HepG2 (cell line): ENCODE measurements at regions not wholly inside any gene's neighbourhood (a gene's known extent, or its start where the extent isn't known, plus 50 kb on each side); places are given as distances from the start of the nearest gene placed in this dataset.

Experiments
- ATAC-seq: fragments of 200-7000 bp; cut with Tn5 transposase; 3 replicates; pipeline ENCODE4 v1.9.1; 2020; ENCODE audit warnings: mild to moderate bottlenecking, moderate library complexity
- BruUV-seq: library from RNA; stranded (reverse); fragments of 400-500 nt; replicated peaks from 2 replicates; lab custom pipeline; 2021; lab: Mats Ljungman, UMichigan
- CTCF ChIA-PET: fragments of 300-600 bp; formaldehyde crosslinking; extraction: SDS; loops from one replicate; lab custom pipeline; 2021; ENCODE audit warnings: low total read pairs, inconsistent platforms, low intra/inter-chr PET ratio; lab: Yijun Ruan, JAX
- POLR2A ChIA-PET: fragments of 350-600 bp; sonication (Branson Sonifier 250); formaldehyde crosslinking; loops from one replicate; lab custom pipeline; 2020; ENCODE audit warnings: antibody characterized with exemption, inconsistent platforms; lab: Yijun Ruan, JAX
- DNase-seq: peaks from one replicate; pipeline ENCODE4 v3.0.0-alpha.2; 2015; ENCODE audit warnings: low spot score
- FAIRE-seq: peaks from 3 replicates; lab custom pipeline; 2011; peaks lifted over from hg19 to GRCh38; lab: Jason Lieb, UNC
- H2AFZ ChIP-seq: one replicate; pipeline ENCODE4 v1.6.1; 2011; ENCODE audit warnings: low read length, inconsistent platforms
- H3K27ac ChIP-seq: fragments of 300-600 bp; 3 replicates; pipeline ENCODE4 v1.8.0; 2011; ENCODE audit warnings: mixed run types, mild to moderate bottlenecking, mixed read lengths, low read length, inconsistent platforms; ENCODE audit not compliant: insufficient read depth; ENCODE audit errors: extremely low read length
- H3K27me3 ChIP-seq, 2 experiments: fragments of 200-600 bp in 1 of 2; 2 replicates in 1 of 2; 3 replicates in 1 of 2; pipeline versions ENCODE4 v1.6.0 to v1.8.0; 2011; ENCODE audit warnings: low read length in 2 of 2, mild to moderate bottlenecking in 2 of 2, moderate library complexity in 2 of 2, inconsistent platforms in 1 of 2; ENCODE audit not compliant: insufficient read depth in 2 of 2, control insufficient read depth in 1 of 2
- H3K36me3 ChIP-seq, 2 experiments: fragments of 200-600 bp in 1 of 2; replicated peaks in 1 of 2; 2 replicates in 1 of 2; 3 replicates in 1 of 2; pipeline versions ENCODE4 v1.5.1 to v1.8.0; 2011; ENCODE audit warnings: low read length in 2 of 2, inconsistent platforms in 1 of 2; ENCODE audit not compliant: insufficient read depth in 2 of 2, control insufficient read depth in 1 of 2
- H3K4me1 ChIP-seq: 2 replicates; pipeline ENCODE4 v1.5.1; 2012; ENCODE audit warnings: low read length, inconsistent platforms; ENCODE audit not compliant: insufficient read depth
- H3K4me2 ChIP-seq: 2 replicates; pipeline ENCODE4 v1.6.0; 2011; ENCODE audit warnings: low read depth, low read length, inconsistent platforms
- H3K4me3 ChIP-seq, 3 experiments: fragments of 200-600 bp in 1 of 3; sonication (generic), shearing (Covaris generic) in 1 of 3; replicated peaks in 1 of 3; 2 replicates each; pipeline ENCODE4 v1.5.1; 2011 to 2016; ENCODE audit warnings: low read length in 3 of 3, inconsistent platforms in 2 of 3, low read depth in 2 of 3, mild to moderate bottlenecking in 2 of 3, control low read depth in 1 of 3, mixed read lengths in 1 of 3; ENCODE audit not compliant: insufficient read depth in 1 of 3
- H3K79me2 ChIP-seq: one replicate; pipeline ENCODE4 v1.6.1; 2011; ENCODE audit warnings: low read length, inconsistent platforms; ENCODE audit not compliant: insufficient read depth
- H3K9ac ChIP-seq: 2 replicates; pipeline ENCODE4 v1.6.0; 2011; ENCODE audit warnings: mild to moderate bottlenecking, low read depth, low read length, inconsistent platforms; ENCODE audit not compliant: insufficient read depth
- H3K9me3 ChIP-seq: 2 replicates; pipeline ENCODE4 v1.5.1; 2012; ENCODE audit warnings: mild to moderate bottlenecking, low read length
- H4K20me1 ChIP-seq: 2 replicates; pipeline ENCODE4 v1.6.0; 2011; ENCODE audit warnings: inconsistent platforms, mild to moderate bottlenecking, low read length, moderate library complexity; ENCODE audit not compliant: insufficient read depth
- ARNT2 ChIP-seq: sonication (generic); formaldehyde crosslinking; IDR thresholded peaks from 2 replicates; pipeline ENCODE4 v1.8.0; 2022; ENCODE audit warnings: mild to moderate bottlenecking, low read depth, missing genetic modification reagents, moderate library complexity
- ELF1 ChIP-seq: sonication (generic); formaldehyde crosslinking; IDR thresholded peaks from 2 replicates; pipeline ENCODE4 v1.4.0; 2020; ENCODE audit warnings: missing genetic modification reagents
- FOXK2 ChIP-seq: fragments of 450-650 bp; IDR thresholded peaks from 2 replicates; pipeline ENCODE4 v1.6.1; 2016
- FUBP1 ChIP-seq: sonication (generic); formaldehyde crosslinking; IDR thresholded peaks from 2 replicates; pipeline ENCODE4 v1.5.1; 2020; ENCODE audit warnings: missing genetic modification reagents, mild to moderate bottlenecking, borderline replicate concordance
- GMEB2 ChIP-seq: IDR thresholded peaks from 2 replicates; pipeline ENCODE4 v1.6.1; 2016; ENCODE audit warnings: missing biosample characterization, missing genetic modification reagents, low read depth
- PPARG ChIP-seq: conservative IDR thresholded peaks from 2 replicates; pipeline ENCODE4 v1.6.1; 2016; ENCODE audit warnings: missing biosample characterization, missing genetic modification reagents
- TCF12 ChIP-seq, 2 experiments: fragments of 450-650 bp in 1 of 2; sonication (generic) in 1 of 2; formaldehyde crosslinking in 1 of 2; IDR thresholded peaks; 2 replicates each; pipeline versions ENCODE4 v1.6.1 to v1.8.0; 2017 to 2022; ENCODE audit warnings: antibody characterized with exemption in 1 of 2, mild to moderate bottlenecking in 1 of 2, missing genetic modification reagents in 1 of 2, moderate library complexity in 1 of 2
- ZNF597 ChIP-seq: sonication (generic); formaldehyde crosslinking; IDR thresholded peaks from 2 replicates; pipeline ENCODE4 v1.5.0; 2020; ENCODE audit warnings: missing genetic modification reagents
- ZNF652 ChIP-seq: IDR thresholded peaks from 2 replicates; pipeline ENCODE4 v1.6.1; 2016; ENCODE audit warnings: low read depth, borderline replicate concordance
- ZNF691 ChIP-seq: sonication (generic); formaldehyde crosslinking; IDR thresholded peaks from 2 replicates; pipeline ENCODE4 v1.4.0; 2020; ENCODE audit warnings: missing genetic modification reagents, low read depth, mild to moderate bottlenecking, borderline replicate concordance
- ZNF709 ChIP-seq: sonication (generic); formaldehyde crosslinking; IDR thresholded peaks from 2 replicates; pipeline ENCODE4 v1.5.0; 2020; ENCODE audit warnings: mild to moderate bottlenecking, missing genetic modification reagents
- ZNF879 ChIP-seq: sonication (generic); formaldehyde crosslinking; IDR thresholded peaks from 2 replicates; pipeline ENCODE4 v1.8.1; 2023; ENCODE audit warnings: missing genetic modification reagents
- WGBS: methylation state at CpG from one replicate; pipeline ENCODE4 v1.1.6; 2017; ENCODE audit warnings: low lambda C conversion rate; 5-methylcytosine and 5-hydroxymethylcytosine counted together
- in situ Hi-C: cut with HindIII; loops from 2 replicates; pipeline ENCODE4 v1.10.0; 2017; ENCODE audit warnings: low pct_unique_long_range_greater_than_20kb; ENCODE audit not compliant: extremely low pct_ligation_motif_present
- intact Hi-C: fragments of 100-400 bp; cut with micrococcal nuclease; formaldehyde crosslinking; loops from one replicate; pipeline ENCODE4 v1.10.0; 2022; ENCODE audit not compliant: unreplicated experiment
- TF ChIP-seq, protein P1 (sequence below): IDR thresholded peaks from 2 replicates; pipeline ENCODE4 v1.6.1; 2016; ENCODE audit warnings: low read depth
- TF ChIP-seq, protein P2 (sequence below): sonication (generic); formaldehyde crosslinking; IDR thresholded peaks from 2 replicates; pipeline ENCODE4 v1.9.0; 2021; ENCODE audit warnings: missing genetic modification reagents, mild to moderate bottlenecking, borderline replicate concordance
- TF ChIP-seq, protein P3 (sequence below): sonication (generic); formaldehyde crosslinking; IDR thresholded peaks from 2 replicates; pipeline ENCODE4 v1.8.1; 2023; ENCODE audit warnings: mild to moderate bottlenecking, missing genetic modification reagents, borderline replicate concordance

DNA sequence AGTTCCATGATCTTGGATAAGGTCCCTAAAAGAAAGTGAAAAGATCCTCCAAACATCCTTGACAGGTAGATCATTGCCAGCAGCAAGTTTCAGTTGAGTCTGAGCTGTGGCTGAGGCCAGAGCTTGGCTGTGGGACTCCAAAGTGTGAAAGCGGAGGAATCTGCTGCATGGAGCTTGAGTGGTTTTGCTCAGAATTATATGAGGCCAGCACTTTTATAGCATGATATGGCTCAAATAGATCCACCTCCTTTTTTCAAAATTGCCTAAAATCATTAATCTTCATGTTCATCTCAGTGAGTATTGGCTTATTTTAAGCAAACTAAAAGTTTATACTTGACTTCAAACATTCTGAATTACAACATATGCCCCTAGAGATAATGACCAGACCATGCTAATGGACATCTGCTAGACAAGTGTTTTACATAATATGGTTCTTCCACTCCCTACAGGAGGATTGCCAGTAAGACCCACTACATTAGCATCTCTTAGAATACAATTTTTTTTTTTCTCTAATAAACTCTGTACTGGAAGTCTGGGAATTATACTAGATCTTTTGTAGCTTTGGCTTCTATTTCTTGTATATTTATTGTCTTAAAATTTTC is 368.1 kb downstream of the ZPLD1 start:
- WGBS: 50% methylated on average over 1 of the region's 1 CpG
- Histone ChIP-seq H3K27me3 (no peaks in the 10 kb centered on the region), H3K79me2 (no peaks in the 10 kb centered on the region), H3K4me2 (no peak overlapping the region), H2AFZ (no peak overlapping the region), H3K4me1 (no peaks in the 10 kb centered on the region), H3K4me3 (no peak overlapping the region), H3K27ac (no peak overlapping the region), H3K9ac (no peak overlapping the region), H3K9me3 (no peaks in the 10 kb centered on the region), H3K36me3 (no peaks in the 10 kb centered on the region), H4K20me1 (no peaks in the 10 kb centered on the region)
- CTCF ChIA-PET: no interaction called here
- in situ Hi-C loops (no loop called here), intact Hi-C loops (no loop called here)
- ATAC-seq (no peak), FAIRE-seq (no peak), DNase-seq (no peak)
- no TSS peak for BruUV-seq
- TF ChIP-seq PPARG (CRISPR knock-in tag) (no peak), ZNF597 (no peak), ZNF652 (no peak), ZNF879 (no peak), TCF12 (IDR thresholded peaks at IDR 0.05) (no peak), TCF12 (CRISPR knock-in tag; IDR thresholded peaks at IDR 0.05) (no peak), ZNF691 (CRISPR knock-in tag) (no peak), ARNT2 (CRISPR knock-in tag) (no peak), GMEB2 (CRISPR knock-in tag) (no peak), ZNF709 (no peak), FUBP1 (no peak), FOXK2 (no peak), ELF1 (CRISPR knock-in tag) (no peak)
- TF ChIP-seq, protein P1, sequence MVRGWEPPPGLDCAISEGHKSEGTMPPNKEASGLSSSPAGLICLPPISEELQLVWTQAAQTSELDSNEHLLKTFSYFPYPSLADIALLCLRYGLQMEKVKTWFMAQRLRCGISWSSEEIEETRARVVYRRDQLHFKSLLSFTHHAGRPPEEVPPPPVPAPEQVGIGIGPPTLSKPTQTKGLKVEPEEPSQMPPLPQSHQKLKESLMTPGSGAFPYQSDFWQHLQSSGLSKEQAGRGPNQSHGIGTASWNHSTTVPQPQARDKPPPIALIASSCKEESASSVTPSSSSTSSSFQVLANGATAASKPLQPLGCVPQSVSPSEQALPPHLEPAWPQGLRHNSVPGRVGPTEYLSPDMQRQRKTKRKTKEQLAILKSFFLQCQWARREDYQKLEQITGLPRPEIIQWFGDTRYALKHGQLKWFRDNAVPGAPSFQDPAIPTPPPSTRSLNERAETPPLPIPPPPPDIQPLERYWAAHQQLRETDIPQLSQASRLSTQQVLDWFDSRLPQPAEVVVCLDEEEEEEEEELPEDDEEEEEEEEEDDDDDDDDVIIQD (CRISPR knock-in tag): no peak
- TF ChIP-seq, protein P2, sequence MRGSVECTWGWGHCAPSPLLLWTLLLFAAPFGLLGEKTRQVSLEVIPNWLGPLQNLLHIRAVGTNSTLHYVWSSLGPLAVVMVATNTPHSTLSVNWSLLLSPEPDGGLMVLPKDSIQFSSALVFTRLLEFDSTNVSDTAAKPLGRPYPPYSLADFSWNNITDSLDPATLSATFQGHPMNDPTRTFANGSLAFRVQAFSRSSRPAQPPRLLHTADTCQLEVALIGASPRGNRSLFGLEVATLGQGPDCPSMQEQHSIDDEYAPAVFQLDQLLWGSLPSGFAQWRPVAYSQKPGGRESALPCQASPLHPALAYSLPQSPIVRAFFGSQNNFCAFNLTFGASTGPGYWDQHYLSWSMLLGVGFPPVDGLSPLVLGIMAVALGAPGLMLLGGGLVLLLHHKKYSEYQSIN (CRISPR knock-in tag): no peak
- TF ChIP-seq, protein P3, sequence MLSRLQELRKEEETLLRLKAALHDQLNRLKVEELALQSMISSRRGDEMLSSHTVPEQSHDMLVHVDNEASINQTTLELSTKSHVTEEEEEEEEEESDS (CRISPR knock-in tag): no peak
- POLR2A ChIA-PET: no interaction called here
